Epidermal melanocyte (primary cell): ENCODE measurements at regions not wholly inside any gene's neighbourhood (a gene's known extent, or its start where the extent isn't known, plus 50 kb on each side); places are given as distances from the start of the nearest gene placed in this dataset.

Experiments used
- DNase-seq: peaks from one replicate; pipeline ENCODE4 v3.0.0; 2011; ENCODE audit warnings: low spot score; ENCODE audit not compliant: insufficient read length

- DNase-seq: no peak
These were observed 64.5 kb downstream of the TUSC1 start for GRCh38 chr9:25613709-25614108.

GRCh38 chr9:25603106-25603505 is 75.1 kb downstream of the TUSC1 start:
- no peak for DNase-seq

- DNase-seq: no peak
These were observed 75.7 kb downstream of the TUSC1 start for GRCh38 chr9:25602400-25603044.

GRCh38 chr9:25600501-25600900 is 77.7 kb downstream of the TUSC1 start:
- DNase-seq: no peak

GRCh38 chr9:25584611-25585010 is 93.6 kb downstream of the TUSC1 start:
- DNase-seq: peak; percentile 18

- DNase-seq: no peak
These were observed 105.0 kb downstream of the TUSC1 start for GRCh38 chr9:25573281-25573680.

- no peak for DNase-seq
These were observed 106.8 kb downstream of the TUSC1 start for GRCh38 chr9:25571491-25571890.

- DNase-seq: no peak
These were observed 107.4 kb downstream of the TUSC1 start for GRCh38 chr9:25570802-25571201.

GRCh38 chr9:25562101-25562500 is 116.1 kb downstream of the TUSC1 start:
- DNase-seq: no peak

GRCh38 chr9:25557645-25558300 is 120.5 kb downstream of the TUSC1 start:
- DNase-seq: no peak

- DNase-seq: no peak
These were observed 121.7 kb downstream of the TUSC1 start for GRCh38 chr9:25556540-25556939.

GRCh38 chr9:25548847-25549246 is 129.4 kb downstream of the TUSC1 start:
- no peak for DNase-seq

GRCh38 chr9:25543806-25544205 is 134.4 kb downstream of the TUSC1 start:
- no peak for DNase-seq

GRCh38 chr9:25542319-25542718 is 135.9 kb downstream of the TUSC1 start:
- DNase-seq: no peak

- no peak for DNase-seq
These were observed 140.4 kb downstream of the TUSC1 start for GRCh38 chr9:25537808-25538207.

GRCh38 chr9:25519286-25519685 is 159.0 kb downstream of the TUSC1 start:
- no peak for DNase-seq

GRCh38 chr9:25517701-25518100 is 160.5 kb downstream of the TUSC1 start:
- DNase-seq: no peak

- DNase-seq: no peak
These were observed 164.7 kb downstream of the TUSC1 start for GRCh38 chr9:25513509-25514033.

GRCh38 chr9:25505644-25506043 is 172.6 kb downstream of the TUSC1 start:
- no peak for DNase-seq

GRCh38 chr9:25481372-25481771 is 196.9 kb downstream of the TUSC1 start:
- DNase-seq: no peak

- no peak for DNase-seq
These were observed 197.5 kb downstream of the TUSC1 start for GRCh38 chr9:25480696-25481095.

GRCh38 chr9:25472681-25473080 is 205.6 kb downstream of the TUSC1 start:
- no peak for DNase-seq

GRCh38 chr9:25472085-25472607 is 206.1 kb downstream of the TUSC1 start:
- DNase-seq: no peak
